ENCODE measurements at regions not wholly inside any gene's neighbourhood (a gene's known extent, or its start where the extent isn't known, plus 50 kb on each side); places are given as distances from the start of the nearest gene placed in this dataset.

- no peak for DNase-seq (ENCODE audit: low read depth)
Observed at GRCh38 chr3:124178531-124178930, 186.6 kb upstream of the ROPN1 start.

GRCh38 chr3:124200407-124200806 lies 208.5 kb upstream of the ROPN1 start:
- DNase-seq (ENCODE audit: low read depth), result no peak

GRCh38 chr3:124201226-124201625 lies 209.3 kb upstream of the ROPN1 start:
- no peak for DNase-seq (ENCODE audit: low read depth)

GRCh38 chr3:124201786-124202185 lies 209.9 kb upstream of the ROPN1 start:
- no peak for DNase-seq (ENCODE audit: low read depth)

- DNase-seq (ENCODE audit: low read depth), result no peak
Observed at GRCh38 chr3:124202754-124203153, 210.8 kb upstream of the ROPN1 start.

- no peak for DNase-seq (ENCODE audit: low read depth)
Observed at GRCh38 chr3:124203292-124203691, 211.4 kb upstream of the ROPN1 start.

GRCh38 chr3:124206225-124207055 lies 214.5 kb upstream of the ROPN1 start:
- no peak for DNase-seq (ENCODE audit: low read depth)

GRCh38 chr3:124207077-124207476 lies 215.2 kb upstream of the ROPN1 start:
- DNase-seq (ENCODE audit: low read depth), result no peak

- DNase-seq (ENCODE audit: low read depth), result no peak
Observed at GRCh38 chr3:124207873-124208485, 216.1 kb upstream of the ROPN1 start.

GRCh38 chr3:124209426-124209825 lies 217.5 kb upstream of the ROPN1 start:
- no peak for DNase-seq (ENCODE audit: low read depth)

GRCh38 chr3:124210899-124211298 lies 219.0 kb upstream of the ROPN1 start:
- DNase-seq (ENCODE audit: low read depth), result no peak

- no peak for DNase-seq (ENCODE audit: low read depth)
Observed at GRCh38 chr3:124213641-124214040, 221.7 kb upstream of the ROPN1 start.

- no peak for DNase-seq (ENCODE audit: low read depth)
Observed at GRCh38 chr3:124217542-124217941, 225.6 kb upstream of the ROPN1 start.

GRCh38 chr3:124221422-124221821 lies 229.5 kb upstream of the ROPN1 start:
- no peak for DNase-seq (ENCODE audit: low read depth)

GRCh38 chr3:124223853-124224252 lies 231.9 kb upstream of the ROPN1 start:
- DNase-seq (ENCODE audit: low read depth), result no peak

- no peak for DNase-seq (ENCODE audit: low read depth)
Observed at GRCh38 chr3:124227150-124227630, 235.3 kb upstream of the ROPN1 start.

GRCh38 chr3:124229420-124229819 lies 237.5 kb upstream of the ROPN1 start:
- DNase-seq (ENCODE audit: low read depth), result no peak

- DNase-seq (ENCODE audit: low read depth), result no peak
Observed at GRCh38 chr3:124229836-124230235, 237.9 kb upstream of the ROPN1 start.

GRCh38 chr3:124230432-124230831 lies 238.5 kb upstream of the ROPN1 start:
- no peak for DNase-seq (ENCODE audit: low read depth)

GRCh38 chr3:124230998-124231397 lies 239.1 kb upstream of the ROPN1 start:
- DNase-seq (ENCODE audit: low read depth), result no peak

- no peak for DNase-seq (ENCODE audit: low read depth)
Observed at GRCh38 chr3:124234852-124235252, 242.9 kb upstream of the ROPN1 start.

GRCh38 chr3:124235446-124235845 lies 243.5 kb upstream of the ROPN1 start:
- no peak for DNase-seq (ENCODE audit: low read depth)

- DNase-seq (ENCODE audit: low read depth), result no peak
Observed at GRCh38 chr3:124243177-124243859, 251.4 kb upstream of the ROPN1 start.
